ENCODE measurements at regions not wholly inside any gene's neighbourhood (a gene's known extent, or its start where the extent isn't known, plus 50 kb on each side); places are given as distances from the start of the nearest gene placed in this dataset.

- H3K4me3 ChIP-seq (ENCODE audit: low read depth, low read length), result no peak overlapping the region
- no peaks in the 10 kb centered on the region for H3K27me3 ChIP-seq
- no peak for DNase-seq
- no peak for TF ChIP-seq CTCF (IDR thresholded peaks at IDR 0.05; ENCODE audit: low read depth, low read length)
- H3K4me1 ChIP-seq, result no peaks in the 10 kb centered on the region
- H3K36me3 ChIP-seq, result no peaks in the 10 kb centered on the region
- no peaks in the 10 kb centered on the region for H3K9me3 ChIP-seq
Observed at GRCh38 chr2:216565956-216566355, 67.3 kb upstream of the IGFBP2 start.

GRCh38 chr2:216568576-216568975 lies 64.6 kb upstream of the IGFBP2 start:
- H3K36me3 ChIP-seq, result no peaks in the 10 kb centered on the region
- H3K4me1 ChIP-seq, result no peaks in the 10 kb centered on the region
- H3K27me3 ChIP-seq, result no peaks in the 10 kb centered on the region
- no peak for DNase-seq
- no peak overlapping the region for H3K4me3 ChIP-seq (ENCODE audit: low read depth, low read length)
- H3K9me3 ChIP-seq, result no peaks in the 10 kb centered on the region
- no peak for TF ChIP-seq CTCF (IDR thresholded peaks at IDR 0.05; ENCODE audit: low read depth, low read length)

- Histone ChIP-seq H3K36me3 (no peaks in the 10 kb centered on the region), H3K9me3 (no peaks in the 10 kb centered on the region), H3K4me1 (no peaks in the 10 kb centered on the region; the same call in 1 of the 2 replicates), H3K4me3 (ENCODE audit: low read depth, low read length) (no peak overlapping the region), H3K27me3 (no peaks in the 10 kb centered on the region)
- no peak for DNase-seq
- no peak for TF ChIP-seq CTCF (IDR thresholded peaks at IDR 0.05; ENCODE audit: low read depth, low read length)
Observed at GRCh38 chr2:216569765-216570164, 63.5 kb upstream of the IGFBP2 start.

- Histone ChIP-seq H3K4me3 (ENCODE audit: low read depth, low read length) (no peak overlapping the region), H3K36me3 (no peaks in the 10 kb centered on the region), H3K9me3 (no peaks in the 10 kb centered on the region), H3K27me3 (no peaks in the 10 kb centered on the region), H3K4me1 (no peaks in the 10 kb centered on the region; the same call in 1 of the 2 replicates)
- no peak for DNase-seq
- no peak for TF ChIP-seq CTCF (IDR thresholded peaks at IDR 0.05; ENCODE audit: low read depth, low read length)
Observed at GRCh38 chr2:216570357-216570756, 62.9 kb upstream of the IGFBP2 start.

GRCh38 chr2:216571178-216571908 lies 61.9 kb upstream of the IGFBP2 start:
- DNase-seq, result no peak
- H3K4me3 ChIP-seq (ENCODE audit: low read depth, low read length), result no peak overlapping the region
- H3K9me3 ChIP-seq, result no peaks in the 10 kb centered on the region
- no peaks in the 10 kb centered on the region for H3K36me3 ChIP-seq
- TF ChIP-seq CTCF (IDR thresholded peaks at IDR 0.05; ENCODE audit: low read depth, low read length), result no peak
- no peaks in the 10 kb centered on the region for H3K27me3 ChIP-seq
- no peaks in the 10 kb centered on the region; the same call in 1 of the 2 replicates for H3K4me1 ChIP-seq

GRCh38 chr2:216571909-216572513 lies 61.2 kb upstream of the IGFBP2 start:
- H3K4me1 ChIP-seq, result no peaks in the 10 kb centered on the region; the same call in 1 of the 2 replicates
- no peak for TF ChIP-seq CTCF (IDR thresholded peaks at IDR 0.05; ENCODE audit: low read depth, low read length)
- H3K4me3 ChIP-seq (ENCODE audit: low read depth, low read length), result no peak overlapping the region
- no peaks in the 10 kb centered on the region for H3K9me3 ChIP-seq
- no peaks in the 10 kb centered on the region for H3K27me3 ChIP-seq
- DNase-seq, result no peak
- no peaks in the 10 kb centered on the region for H3K36me3 ChIP-seq

Data from BE2C (cell line).